ENCODE measurements at regions not wholly inside any gene's neighbourhood (a gene's known extent, or its start where the extent isn't known, plus 50 kb on each side); places are given as distances from the start of the nearest gene placed in this dataset.

DNA sequence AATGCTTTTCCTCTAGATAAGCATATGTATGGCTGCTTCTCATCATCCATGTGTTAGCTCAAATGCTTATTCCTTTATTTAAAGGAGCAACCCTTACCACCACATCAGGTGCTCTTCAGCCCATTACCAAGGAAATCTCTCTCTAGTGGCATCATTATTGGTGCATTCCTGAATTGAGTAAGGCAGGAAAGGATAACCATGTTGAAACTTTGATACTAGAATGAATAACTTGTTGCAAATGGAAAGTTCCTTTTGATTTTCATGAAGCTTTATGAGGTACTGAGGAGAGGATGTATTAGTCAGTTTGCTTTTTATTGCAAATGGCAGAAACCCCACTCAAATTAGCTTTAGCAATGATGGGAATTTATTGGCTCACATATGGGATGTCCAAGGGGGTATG, 212.3 kb upstream of the FGF13 start:
- Histone ChIP-seq H3K27ac (ENCODE audit: low read depth in 1 of 2, low read length in 2 of 2) (no peak overlapping the region), H3K9ac (ENCODE audit: low read depth in 1 of 2, low read length in 2 of 2) (no peak overlapping the region), H3K4me3 (ENCODE audit: low read depth in 1 of 3, low read length in 3 of 3) (no peak overlapping the region), H3K36me3 (ENCODE audit: control insufficient read depth in 4 of 4, insufficient read depth in 3 of 4, low read depth in 1 of 4, low read length in 3 of 4) (no peaks in the 10 kb centered on the region), H3K9me3 (ENCODE audit: control insufficient read depth in 4 of 4, low read length in 3 of 4) (no peaks in the 10 kb centered on the region), H3K27me3 (ENCODE audit: control insufficient read depth in 4 of 4, insufficient read depth in 4 of 4, low read length in 3 of 4) (no peaks in the 10 kb centered on the region), H3K4me1 (ENCODE audit: control insufficient read depth in 4 of 4, insufficient read depth in 4 of 4, low read length in 3 of 4) (no peaks in the 10 kb centered on the region)
- TF ChIP-seq, protein P1, sequence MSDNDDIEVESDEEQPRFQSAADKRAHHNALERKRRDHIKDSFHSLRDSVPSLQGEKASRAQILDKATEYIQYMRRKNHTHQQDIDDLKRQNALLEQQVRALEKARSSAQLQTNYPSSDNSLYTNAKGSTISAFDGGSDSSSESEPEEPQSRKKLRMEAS (IDR thresholded peaks at IDR 0.05), result no peak
- TF ChIP-seq GABPA (IDR thresholded peaks at IDR 0.05 in 1 of 2, conservative IDR thresholded peaks at IDR 0.05 in 1 of 2) (no peak), FOXA2 (IDR thresholded peaks at IDR 0.05) (no peak), YY1 (IDR thresholded peaks at IDR 0.05) (no peak), SP1 (IDR thresholded peaks at IDR 0.05) (no peak), NR2F2 (IDR thresholded peaks at IDR 0.05) (no peak), FOXA1 (IDR thresholded peaks at IDR 0.05) (no peak), HNF4G (IDR thresholded peaks at IDR 0.05) (no peak), RAD21 (IDR thresholded peaks at IDR 0.05) (no peak), EGR1 (IDR thresholded peaks at IDR 0.05; ENCODE audit: low read depth in 2 of 2) (no peak), JUND (IDR thresholded peaks at IDR 0.05) (no peak), HNF4A (conservative IDR thresholded peaks at IDR 0.05) (no peak), TAF1 (conservative IDR thresholded peaks at IDR 0.05) (no peak)
- TF ChIP-seq, protein P2, sequence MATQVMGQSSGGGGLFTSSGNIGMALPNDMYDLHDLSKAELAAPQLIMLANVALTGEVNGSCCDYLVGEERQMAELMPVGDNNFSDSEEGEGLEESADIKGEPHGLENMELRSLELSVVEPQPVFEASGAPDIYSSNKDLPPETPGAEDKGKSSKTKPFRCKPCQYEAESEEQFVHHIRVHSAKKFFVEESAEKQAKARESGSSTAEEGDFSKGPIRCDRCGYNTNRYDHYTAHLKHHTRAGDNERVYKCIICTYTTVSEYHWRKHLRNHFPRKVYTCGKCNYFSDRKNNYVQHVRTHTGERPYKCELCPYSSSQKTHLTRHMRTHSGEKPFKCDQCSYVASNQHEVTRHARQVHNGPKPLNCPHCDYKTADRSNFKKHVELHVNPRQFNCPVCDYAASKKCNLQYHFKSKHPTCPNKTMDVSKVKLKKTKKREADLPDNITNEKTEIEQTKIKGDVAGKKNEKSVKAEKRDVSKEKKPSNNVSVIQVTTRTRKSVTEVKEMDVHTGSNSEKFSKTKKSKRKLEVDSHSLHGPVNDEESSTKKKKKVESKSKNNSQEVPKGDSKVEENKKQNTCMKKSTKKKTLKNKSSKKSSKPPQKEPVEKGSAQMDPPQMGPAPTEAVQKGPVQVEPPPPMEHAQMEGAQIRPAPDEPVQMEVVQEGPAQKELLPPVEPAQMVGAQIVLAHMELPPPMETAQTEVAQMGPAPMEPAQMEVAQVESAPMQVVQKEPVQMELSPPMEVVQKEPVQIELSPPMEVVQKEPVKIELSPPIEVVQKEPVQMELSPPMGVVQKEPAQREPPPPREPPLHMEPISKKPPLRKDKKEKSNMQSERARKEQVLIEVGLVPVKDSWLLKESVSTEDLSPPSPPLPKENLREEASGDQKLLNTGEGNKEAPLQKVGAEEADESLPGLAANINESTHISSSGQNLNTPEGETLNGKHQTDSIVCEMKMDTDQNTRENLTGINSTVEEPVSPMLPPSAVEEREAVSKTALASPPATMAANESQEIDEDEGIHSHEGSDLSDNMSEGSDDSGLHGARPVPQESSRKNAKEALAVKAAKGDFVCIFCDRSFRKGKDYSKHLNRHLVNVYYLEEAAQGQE (IDR thresholded peaks at IDR 0.05), result no peak
- TF ChIP-seq, protein P3, sequence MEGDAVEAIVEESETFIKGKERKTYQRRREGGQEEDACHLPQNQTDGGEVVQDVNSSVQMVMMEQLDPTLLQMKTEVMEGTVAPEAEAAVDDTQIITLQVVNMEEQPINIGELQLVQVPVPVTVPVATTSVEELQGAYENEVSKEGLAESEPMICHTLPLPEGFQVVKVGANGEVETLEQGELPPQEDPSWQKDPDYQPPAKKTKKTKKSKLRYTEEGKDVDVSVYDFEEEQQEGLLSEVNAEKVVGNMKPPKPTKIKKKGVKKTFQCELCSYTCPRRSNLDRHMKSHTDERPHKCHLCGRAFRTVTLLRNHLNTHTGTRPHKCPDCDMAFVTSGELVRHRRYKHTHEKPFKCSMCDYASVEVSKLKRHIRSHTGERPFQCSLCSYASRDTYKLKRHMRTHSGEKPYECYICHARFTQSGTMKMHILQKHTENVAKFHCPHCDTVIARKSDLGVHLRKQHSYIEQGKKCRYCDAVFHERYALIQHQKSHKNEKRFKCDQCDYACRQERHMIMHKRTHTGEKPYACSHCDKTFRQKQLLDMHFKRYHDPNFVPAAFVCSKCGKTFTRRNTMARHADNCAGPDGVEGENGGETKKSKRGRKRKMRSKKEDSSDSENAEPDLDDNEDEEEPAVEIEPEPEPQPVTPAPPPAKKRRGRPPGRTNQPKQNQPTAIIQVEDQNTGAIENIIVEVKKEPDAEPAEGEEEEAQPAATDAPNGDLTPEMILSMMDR (IDR thresholded peaks at IDR 0.05; ENCODE audit: low read depth, low read length, missing input control), result no peak
- TF ChIP-seq, protein P4, sequence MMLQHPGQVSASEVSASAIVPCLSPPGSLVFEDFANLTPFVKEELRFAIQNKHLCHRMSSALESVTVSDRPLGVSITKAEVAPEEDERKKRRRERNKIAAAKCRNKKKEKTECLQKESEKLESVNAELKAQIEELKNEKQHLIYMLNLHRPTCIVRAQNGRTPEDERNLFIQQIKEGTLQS (IDR thresholded peaks at IDR 0.05), result no peak
- TF ChIP-seq, protein P5, sequence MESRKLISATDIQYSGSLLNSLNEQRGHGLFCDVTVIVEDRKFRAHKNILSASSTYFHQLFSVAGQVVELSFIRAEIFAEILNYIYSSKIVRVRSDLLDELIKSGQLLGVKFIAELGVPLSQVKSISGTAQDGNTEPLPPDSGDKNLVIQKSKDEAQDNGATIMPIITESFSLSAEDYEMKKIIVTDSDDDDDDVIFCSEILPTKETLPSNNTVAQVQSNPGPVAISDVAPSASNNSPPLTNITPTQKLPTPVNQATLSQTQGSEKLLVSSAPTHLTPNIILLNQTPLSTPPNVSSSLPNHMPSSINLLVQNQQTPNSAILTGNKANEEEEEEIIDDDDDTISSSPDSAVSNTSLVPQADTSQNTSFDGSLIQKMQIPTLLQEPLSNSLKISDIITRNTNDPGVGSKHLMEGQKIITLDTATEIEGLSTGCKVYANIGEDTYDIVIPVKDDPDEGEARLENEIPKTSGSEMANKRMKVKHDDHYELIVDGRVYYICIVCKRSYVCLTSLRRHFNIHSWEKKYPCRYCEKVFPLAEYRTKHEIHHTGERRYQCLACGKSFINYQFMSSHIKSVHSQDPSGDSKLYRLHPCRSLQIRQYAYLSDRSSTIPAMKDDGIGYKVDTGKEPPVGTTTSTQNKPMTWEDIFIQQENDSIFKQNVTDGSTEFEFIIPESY (IDR thresholded peaks at IDR 0.05), result no peak
- DNase-seq (ENCODE audit: low spot score), result no peak

DNA sequence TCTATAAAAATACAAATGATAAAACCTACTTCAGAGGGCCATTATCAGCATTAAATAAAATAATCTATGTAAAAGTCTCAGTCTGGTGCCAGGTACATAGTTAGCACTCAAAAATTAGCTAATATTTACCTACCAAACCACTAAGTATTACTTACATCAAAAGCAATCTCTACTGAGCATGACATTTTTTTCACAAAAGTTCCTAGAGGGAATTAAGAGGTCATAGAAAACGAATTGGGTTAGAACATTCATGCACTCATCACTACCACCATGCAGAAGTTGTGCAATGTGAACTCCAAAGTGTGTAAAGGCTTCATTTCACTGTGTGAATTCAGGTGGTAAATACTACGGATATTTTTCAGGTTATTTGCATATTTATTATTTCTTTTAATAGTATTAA, 209.5 kb upstream of the FGF13 start:
- H3K27ac ChIP-seq (ENCODE audit: low read depth in 1 of 2, low read length in 2 of 2), result no peak overlapping the region
- no peak overlapping the region for H3K4me3 ChIP-seq (ENCODE audit: low read depth in 1 of 3, low read length in 3 of 3)
- 68% methylated on average over 2 of the region's 2 CpGs for WGBS
- no peaks in the 10 kb centered on the region for H3K9me3 ChIP-seq (ENCODE audit: control insufficient read depth in 4 of 4, low read length in 3 of 4)
- no peak overlapping the region for H3K9ac ChIP-seq (ENCODE audit: low read depth in 1 of 2, low read length in 2 of 2)
- no peak for DNase-seq (ENCODE audit: low spot score)
- peaks cover 0 to 2% (median 0%) of the 10 kb centered on the region in 4 donors for H3K27me3 ChIP-seq (ENCODE audit: control insufficient read depth in 4 of 4, insufficient read depth in 4 of 4, low read length in 3 of 4)
- no peaks in the 10 kb centered on the region for H3K4me1 ChIP-seq (ENCODE audit: control insufficient read depth in 4 of 4, insufficient read depth in 4 of 4, low read length in 3 of 4)
- no peaks in the 10 kb centered on the region for H3K36me3 ChIP-seq (ENCODE audit: control insufficient read depth in 4 of 4, insufficient read depth in 3 of 4, low read depth in 1 of 4, low read length in 3 of 4)
- TF ChIP-seq EGR1 (IDR thresholded peaks at IDR 0.05; ENCODE audit: low read depth in 2 of 2), result no peak
- no peak for TF ChIP-seq NR2F2 (IDR thresholded peaks at IDR 0.05)
- TF ChIP-seq RAD21 (IDR thresholded peaks at IDR 0.05), result no peak
- TF ChIP-seq JUND (IDR thresholded peaks at IDR 0.05), result no peak
- TF ChIP-seq, protein P5 (IDR thresholded peaks at IDR 0.05), result no peak
- TF ChIP-seq, protein P3 (IDR thresholded peaks at IDR 0.05; ENCODE audit: low read depth, low read length, missing input control), result no peak
- TF ChIP-seq, protein P1 (IDR thresholded peaks at IDR 0.05), result no peak
- TF ChIP-seq, protein P4 (IDR thresholded peaks at IDR 0.05), result no peak
- TF ChIP-seq GABPA (IDR thresholded peaks at IDR 0.05 in 1 of 2, conservative IDR thresholded peaks at IDR 0.05 in 1 of 2), result no peak
- TF ChIP-seq SP1 (IDR thresholded peaks at IDR 0.05), result no peak
